Kidney (tissue), 13 donors: ENCODE measurements at regions not wholly inside any gene's neighbourhood (a gene's known extent, or its start where the extent isn't known, plus 50 kb on each side); places are given as distances from the start of the nearest gene placed in this dataset.

Experiments
- DNase-seq, 5 donors: peaks; one replicate each; pipeline ENCODE4 v3.0.0-alpha.2; 2013 to 2020
- FAIRE-seq: peaks from 2 replicates; lab custom pipeline; 2012; peaks lifted over from hg19 to GRCh38; lab: Jason Lieb, UNC
- H3K27ac ChIP-seq, 2 donors: one replicate each; pipeline ENCODE4 v1.7.0; 2013; ENCODE audit warnings: low read depth in 2 of 2, low read length in 2 of 2, inconsistent platforms in 1 of 2
- H3K27me3 ChIP-seq: one replicate; pipeline ENCODE4 v1.7.1; 2013; ENCODE audit warnings: low read length, inconsistent platforms; ENCODE audit not compliant: control insufficient read depth, insufficient read depth
- H3K36me3 ChIP-seq, 3 donors: one replicate each; pipeline versions ENCODE4 v1.7.0 to v1.7.1; 2013; ENCODE audit warnings: low read length in 3 of 3, control low read depth in 1 of 3, inconsistent platforms in 1 of 3; ENCODE audit not compliant: insufficient read depth in 3 of 3, control insufficient read depth in 2 of 3
- H3K4me1 ChIP-seq, 3 donors: one replicate each; pipeline versions ENCODE4 v1.7.0 to v1.7.1; 2013; ENCODE audit warnings: low read length in 3 of 3, inconsistent platforms in 1 of 3, low read depth in 1 of 3; ENCODE audit not compliant: control insufficient read depth in 2 of 3, insufficient read depth in 2 of 3
- H3K4me3 ChIP-seq, 3 donors: one replicate each; pipeline versions ENCODE4 v1.7.0 to v1.8.1; 2013; ENCODE audit warnings: low read length in 3 of 3, control low read depth in 1 of 3, inconsistent platforms in 1 of 3
- H3K9ac ChIP-seq, 3 donors: one replicate each; pipeline versions ENCODE4 v1.7.0 to v1.7.1; 2013; ENCODE audit warnings: low read length in 3 of 3, control low read depth in 1 of 3, inconsistent platforms in 1 of 3
- H3K9me3 ChIP-seq, 3 donors: one replicate each; pipeline versions ENCODE4 v1.7.0 to v1.7.1; 2013; ENCODE audit warnings: low read length in 3 of 3, control low read depth in 1 of 3, inconsistent platforms in 1 of 3; ENCODE audit not compliant: control insufficient read depth in 2 of 3, insufficient read depth in 1 of 3
- CTCF ChIP-seq: IDR thresholded peaks from 3 replicates; pipeline ENCODE4 v1.5.1; 2012; ENCODE audit warnings: mild to moderate bottlenecking, moderate library complexity, borderline replicate concordance; ENCODE audit not compliant: insufficient read depth; ENCODE audit errors: extremely low read depth
- intact Hi-C: fragments of 100-400 bp; cut with DNase I; formaldehyde crosslinking; loops from one replicate; pipeline ENCODE4 v1.11.1; 2022
- donor health status: control.
- donor health status: control.
- donor health status: control.
- donor health status: control.
- donor health status: control.
- donor health status: DM: yes; HTN: yes; CAD: no.
- donor health status: Normal renal cell carcinoma (clear cell type).

GRCh38 chr3:178421069-178421468 lies 115.2 kb upstream of the KCNMB2 start:
- intact Hi-C loops: no loop called here
- H3K4me3 ChIP-seq: no peak overlapping the region
- no peaks in the 10 kb centered on the region for H3K27me3 ChIP-seq
- TF ChIP-seq CTCF: no peak
- no peak overlapping the region for H3K9ac ChIP-seq
- DNase-seq (peak in 2 of 5 donors; percentile 51 to 62), FAIRE-seq (no peak)
- no peaks in the 10 kb centered on the region for H3K36me3 ChIP-seq
- H3K27ac ChIP-seq: no peak overlapping the region
- peaks cover 0 to 5% (median 0%) of the 10 kb centered on the region in 3 donors for H3K9me3 ChIP-seq
- no peaks in the 10 kb centered on the region for H3K4me1 ChIP-seq

- H3K9me3 ChIP-seq: peaks cover 0 to 5% (median 0%) of the 10 kb centered on the region in 3 donors
- H3K4me3 ChIP-seq: no peak overlapping the region
- no peaks in the 10 kb centered on the region for H3K27me3 ChIP-seq
- intact Hi-C loops: no loop called here
- H3K9ac ChIP-seq: no peak overlapping the region
- H3K4me1 ChIP-seq: no peaks in the 10 kb centered on the region
- DNase-seq (no peak), FAIRE-seq (no peak)
- H3K36me3 ChIP-seq: no peaks in the 10 kb centered on the region
- no peak for TF ChIP-seq CTCF
- H3K27ac ChIP-seq: no peak overlapping the region
Observed at GRCh38 chr3:178422406-178422805, 113.8 kb upstream of the KCNMB2 start.

- DNase-seq (no peak), FAIRE-seq (peak; percentile 21)
- TF ChIP-seq CTCF: no peak
- Histone ChIP-seq H3K9ac (no peak overlapping the region), H3K4me1 (no peaks in the 10 kb centered on the region), H3K27me3 (no peaks in the 10 kb centered on the region), H3K4me3 (no peak overlapping the region), H3K27ac (no peak overlapping the region), H3K9me3 (no peaks in the 10 kb centered on the region), H3K36me3 (no peaks in the 10 kb centered on the region)
- intact Hi-C loops: no loop called here
Observed at GRCh38 chr3:178428037-178428436, 108.2 kb upstream of the KCNMB2 start.

- Histone ChIP-seq H3K9ac (no peak overlapping the region), H3K27me3 (no peaks in the 10 kb centered on the region), H3K27ac (no peak overlapping the region), H3K9me3 (no peaks in the 10 kb centered on the region), H3K4me3 (no peak overlapping the region), H3K36me3 (no peaks in the 10 kb centered on the region), H3K4me1 (peaks cover 0 to 3% (median 0%) of the 10 kb centered on the region in 3 donors)
- DNase-seq (peak in 1 of 5 donors; percentile 32), FAIRE-seq (no peak)
- intact Hi-C loops: no loop called here
- no peak for TF ChIP-seq CTCF
Observed at GRCh38 chr3:178434206-178434805, 101.9 kb upstream of the KCNMB2 start.
